Right lobe of liver (tissue), 6 donors: ENCODE measurements at regions not wholly inside any gene's neighbourhood (a gene's known extent, or its start where the extent isn't known, plus 50 kb on each side); places are given as distances from the start of the nearest gene placed in this dataset.
"Not testable (repeated sequence)": the region's sequence is repeated elsewhere in the genome, so short reads cannot be mapped to it uniquely, and the experiment has no call there.

Source experiments
- ATAC-seq, 4 donors: fragments of 200-7000 bp; cut with Tn5 transposase; one replicate each; pipeline ENCODE4 v1.9.1; 2020; ENCODE audit warnings: mild to moderate bottlenecking in 4 of 4, moderate library complexity in 4 of 4
- DNase-seq, 3 donors: peaks; one replicate each; pipeline ENCODE4 v3.0.0-alpha.2; 2020
- H3K27ac ChIP-seq, 3 donors: fragments of 200-600 bp; one replicate each; pipeline ENCODE4 v1.8.0; 2022
- H3K27me3 ChIP-seq, 2 donors: fragments of 200-600 bp; one replicate each; pipeline ENCODE4 v1.8.0; 2022
- H3K36me3 ChIP-seq, 4 donors: fragments of 200-600 bp; sonication (generic) in 1 of 4; one replicate each; pipeline versions ENCODE4 v1.5.1 to v1.8.0; 2017 to 2022; ENCODE audit warnings: control low read depth in 1 of 4
- H3K4me1 ChIP-seq, 4 donors: fragments of 200-600 bp; sonication (generic) in 1 of 4; one replicate each; pipeline versions ENCODE4 v1.5.1 to v1.8.0; 2017 to 2022; ENCODE audit warnings: control low read depth in 1 of 4
- H3K4me3 ChIP-seq, 3 donors: fragments of 200-600 bp; one replicate each; pipeline ENCODE4 v1.8.0; 2022
- H3K9me3 ChIP-seq, 4 donors: fragments of 200-600 bp; sonication (generic) in 1 of 4; one replicate each; pipeline versions ENCODE4 v1.5.1 to v1.8.0; 2017 to 2022; ENCODE audit warnings: control low read depth in 1 of 4
- POLR2A ChIP-seq: fragments of 450-650 bp; IDR thresholded peaks from one replicate; pipeline ENCODE4 v1.6.1; 2017; ENCODE audit warnings: antibody characterized with exemption, mild to moderate bottlenecking
- whole genome bisulfite sequencing: methylation state at CpG from one replicate; pipeline ENCODE4 v1.1.6; 2018; ENCODE audit warnings: low coverage, low lambda C conversion rate; ENCODE audit not compliant: insufficient coverage; ENCODE audit errors: missing lambda C conversion rate; 5-methylcytosine and 5-hydroxymethylcytosine counted together
- intact Hi-C, 2 donors: fragments of 100-400 bp; cut with DNase I; formaldehyde crosslinking; loops; one replicate each; pipeline versions ENCODE4 v1.11.2 to v1.14.1; 2022
- TF ChIP-seq, protein P1 (sequence below), 4 donors: fragments of 200-600 bp in 3 of 4; fragments of 450-650 bp in 1 of 4; IDR thresholded peaks; one replicate each; pipeline versions ENCODE4 v1.5.1 to v1.8.0; 2016 to 2022; ENCODE audit warnings: antibody characterized with exemption in 4 of 4, mild to moderate bottlenecking in 2 of 4
- donor health status: DM: no; HTN: yes; CAD: no.
- donor health status: DM: no; HTN: no; CAD: no.
- donor health status: DM: no; HTN: no; CAD: no.
- donor health status: DM: no; HTN: yes; CAD: no.
- donor health status: DM: no; HTN: yes; CAD: no.

DNA sequence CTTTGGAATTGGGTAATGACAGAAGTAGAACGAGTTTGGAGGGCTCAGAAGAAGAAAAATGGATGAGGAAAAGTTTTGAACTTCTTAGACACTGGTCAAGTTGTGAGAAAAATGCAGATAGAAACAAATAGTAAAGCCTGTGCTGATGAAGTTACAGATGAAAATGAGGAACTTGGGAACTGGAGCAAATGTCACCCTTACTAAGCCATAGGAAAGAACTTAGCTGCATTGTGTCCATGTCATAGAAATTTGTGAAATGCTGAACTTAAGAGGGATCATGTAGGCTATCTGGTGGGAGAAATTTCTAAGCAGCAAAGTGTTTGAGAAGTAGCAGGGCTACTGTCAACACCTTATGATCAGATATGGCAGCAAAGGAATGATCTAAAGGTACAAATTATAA lies 289.2 kb upstream of the PCDH9 start:
- intact Hi-C loops, result no loop called here
- Histone ChIP-seq H3K4me3 (no peak overlapping the region), H3K27ac (no peak overlapping the region), H3K9me3 (no peaks in the 10 kb centered on the region), H3K36me3 (no peaks in the 10 kb centered on the region), H3K4me1 (no peaks in the 10 kb centered on the region), H3K27me3 (no peaks in the 10 kb centered on the region)
- ATAC-seq (no peak), DNase-seq (no peak)
- TF ChIP-seq POLR2A, result no peak
- TF ChIP-seq, protein P1, sequence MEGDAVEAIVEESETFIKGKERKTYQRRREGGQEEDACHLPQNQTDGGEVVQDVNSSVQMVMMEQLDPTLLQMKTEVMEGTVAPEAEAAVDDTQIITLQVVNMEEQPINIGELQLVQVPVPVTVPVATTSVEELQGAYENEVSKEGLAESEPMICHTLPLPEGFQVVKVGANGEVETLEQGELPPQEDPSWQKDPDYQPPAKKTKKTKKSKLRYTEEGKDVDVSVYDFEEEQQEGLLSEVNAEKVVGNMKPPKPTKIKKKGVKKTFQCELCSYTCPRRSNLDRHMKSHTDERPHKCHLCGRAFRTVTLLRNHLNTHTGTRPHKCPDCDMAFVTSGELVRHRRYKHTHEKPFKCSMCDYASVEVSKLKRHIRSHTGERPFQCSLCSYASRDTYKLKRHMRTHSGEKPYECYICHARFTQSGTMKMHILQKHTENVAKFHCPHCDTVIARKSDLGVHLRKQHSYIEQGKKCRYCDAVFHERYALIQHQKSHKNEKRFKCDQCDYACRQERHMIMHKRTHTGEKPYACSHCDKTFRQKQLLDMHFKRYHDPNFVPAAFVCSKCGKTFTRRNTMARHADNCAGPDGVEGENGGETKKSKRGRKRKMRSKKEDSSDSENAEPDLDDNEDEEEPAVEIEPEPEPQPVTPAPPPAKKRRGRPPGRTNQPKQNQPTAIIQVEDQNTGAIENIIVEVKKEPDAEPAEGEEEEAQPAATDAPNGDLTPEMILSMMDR (IDR thresholded peaks at IDR 0.05), result no peak
- 18% methylated on average over 1 of the region's 1 CpG for WGBS

GRCh38 chr13:67518785-67519184 lies 288.6 kb upstream of the PCDH9 start:
- ATAC-seq, result no peak
- Histone ChIP-seq H3K4me1 (no peaks in the 10 kb centered on the region), H3K27ac (no peak overlapping the region), H3K36me3 (no peaks in the 10 kb centered on the region), H3K4me3 (no peak overlapping the region), H3K9me3 (no peaks in the 10 kb centered on the region), H3K27me3 (no peaks in the 10 kb centered on the region)
- WGBS, result 13% methylated on average over 1 of the region's 1 CpG
- DNase-seq, result no peak
- intact Hi-C loops, result no loop called here
- TF ChIP-seq, protein P1 (IDR thresholded peaks at IDR 0.05), result no peak
- TF ChIP-seq POLR2A, result no peak

GRCh38 chr13:67515895-67516294 lies 285.8 kb upstream of the PCDH9 start:
- DNase-seq, result no peak
- 36% methylated on average over 1 of the region's 1 CpG for WGBS
- no peaks in the 10 kb centered on the region for H3K36me3 ChIP-seq
- ATAC-seq, result no peak
- no peak for TF ChIP-seq POLR2A
- TF ChIP-seq, protein P1 (IDR thresholded peaks at IDR 0.05), result no peak
- no peak overlapping the region for H3K27ac ChIP-seq
- no peaks in the 10 kb centered on the region for H3K4me1 ChIP-seq
- no peaks in the 10 kb centered on the region for H3K27me3 ChIP-seq
- no peaks in the 10 kb centered on the region for H3K9me3 ChIP-seq
- no peak overlapping the region for H3K4me3 ChIP-seq
- intact Hi-C loops, result no loop called here

GRCh38 chr13:67509018-67509417 lies 278.9 kb upstream of the PCDH9 start:
- no peaks in the 10 kb centered on the region for H3K27me3 ChIP-seq
- DNase-seq (no peak), ATAC-seq (no peak)
- TF ChIP-seq POLR2A, result no peak
- TF ChIP-seq, protein P1 (IDR thresholded peaks at IDR 0.05), result no peak
- no peak overlapping the region for H3K4me3 ChIP-seq
- intact Hi-C loops, result no loop called here
- WGBS, result 74% methylated on average over 3 of the region's 5 CpGs
- no peaks in the 10 kb centered on the region for H3K36me3 ChIP-seq
- no peaks in the 10 kb centered on the region for H3K9me3 ChIP-seq
- no peak overlapping the region for H3K27ac ChIP-seq
- no peaks in the 10 kb centered on the region for H3K4me1 ChIP-seq

DNA sequence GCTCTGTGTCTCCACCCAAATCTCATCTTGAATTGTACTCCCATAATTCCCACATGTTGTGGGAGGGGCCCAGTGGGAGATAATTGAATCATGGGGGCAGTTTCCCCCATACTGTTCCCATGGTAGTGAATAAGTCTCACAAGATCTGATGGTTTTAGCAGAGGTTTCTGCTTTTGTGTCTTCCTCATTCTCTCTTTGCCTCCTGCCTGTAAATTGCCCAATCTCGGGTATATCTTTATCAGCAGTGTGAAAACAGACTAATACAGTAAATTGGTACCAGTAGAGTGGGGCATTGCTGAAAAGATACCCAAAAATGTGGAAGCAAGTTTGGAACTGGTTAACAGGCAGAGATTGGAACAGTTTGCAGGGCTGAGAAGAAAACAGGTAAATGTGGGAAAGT lies 278.1 kb upstream of the PCDH9 start:
- H3K36me3 ChIP-seq, ATAC-seq, H3K4me3 ChIP-seq, H3K4me1 ChIP-seq, H3K27ac ChIP-seq, DNase-seq, intact Hi-C loops, H3K9me3 ChIP-seq, H3K27me3 ChIP-seq: not testable (repeated sequence)
- WGBS, result 38% methylated on average over 1 of the region's 1 CpG
